ENCODE measurements at regions not wholly inside any gene's neighbourhood (a gene's known extent, or its start where the extent isn't known, plus 50 kb on each side); places are given as distances from the start of the nearest gene placed in this dataset.

DNA sequence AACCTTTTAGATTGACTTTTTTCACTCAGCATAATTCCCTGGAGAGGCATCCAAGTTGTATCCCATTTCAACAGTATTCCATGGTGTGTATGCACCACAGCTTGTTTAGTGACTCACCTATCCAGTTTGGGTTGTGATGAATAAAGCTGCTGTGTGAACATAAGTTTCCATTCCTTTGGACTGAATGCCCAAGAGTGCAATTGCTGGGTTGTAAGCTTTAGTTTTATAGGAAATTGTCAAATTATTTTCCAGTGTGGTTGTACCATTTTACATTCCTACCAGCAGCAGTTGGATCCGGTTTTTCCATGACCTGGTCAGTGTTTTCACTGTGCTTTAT lies 60.9 kb upstream of the TMED7 start:
- DNase-seq (no peak), ATAC-seq (no peak)
- no peak overlapping the region for H3K27ac ChIP-seq
- H3K27me3 ChIP-seq: no peaks in the 10 kb centered on the region
- intact Hi-C loops (cut with DNase I): no loop called here
- H3K4me1 ChIP-seq: no peaks in the 10 kb centered on the region
- H3K36me3 ChIP-seq: no peaks in the 10 kb centered on the region
- no peaks in the 10 kb centered on the region for H3K9me3 ChIP-seq
- H3K4me3 ChIP-seq: no peak overlapping the region
- TF ChIP-seq, protein P1, sequence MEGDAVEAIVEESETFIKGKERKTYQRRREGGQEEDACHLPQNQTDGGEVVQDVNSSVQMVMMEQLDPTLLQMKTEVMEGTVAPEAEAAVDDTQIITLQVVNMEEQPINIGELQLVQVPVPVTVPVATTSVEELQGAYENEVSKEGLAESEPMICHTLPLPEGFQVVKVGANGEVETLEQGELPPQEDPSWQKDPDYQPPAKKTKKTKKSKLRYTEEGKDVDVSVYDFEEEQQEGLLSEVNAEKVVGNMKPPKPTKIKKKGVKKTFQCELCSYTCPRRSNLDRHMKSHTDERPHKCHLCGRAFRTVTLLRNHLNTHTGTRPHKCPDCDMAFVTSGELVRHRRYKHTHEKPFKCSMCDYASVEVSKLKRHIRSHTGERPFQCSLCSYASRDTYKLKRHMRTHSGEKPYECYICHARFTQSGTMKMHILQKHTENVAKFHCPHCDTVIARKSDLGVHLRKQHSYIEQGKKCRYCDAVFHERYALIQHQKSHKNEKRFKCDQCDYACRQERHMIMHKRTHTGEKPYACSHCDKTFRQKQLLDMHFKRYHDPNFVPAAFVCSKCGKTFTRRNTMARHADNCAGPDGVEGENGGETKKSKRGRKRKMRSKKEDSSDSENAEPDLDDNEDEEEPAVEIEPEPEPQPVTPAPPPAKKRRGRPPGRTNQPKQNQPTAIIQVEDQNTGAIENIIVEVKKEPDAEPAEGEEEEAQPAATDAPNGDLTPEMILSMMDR (IDR thresholded peaks at IDR 0.05): no peak

DNA sequence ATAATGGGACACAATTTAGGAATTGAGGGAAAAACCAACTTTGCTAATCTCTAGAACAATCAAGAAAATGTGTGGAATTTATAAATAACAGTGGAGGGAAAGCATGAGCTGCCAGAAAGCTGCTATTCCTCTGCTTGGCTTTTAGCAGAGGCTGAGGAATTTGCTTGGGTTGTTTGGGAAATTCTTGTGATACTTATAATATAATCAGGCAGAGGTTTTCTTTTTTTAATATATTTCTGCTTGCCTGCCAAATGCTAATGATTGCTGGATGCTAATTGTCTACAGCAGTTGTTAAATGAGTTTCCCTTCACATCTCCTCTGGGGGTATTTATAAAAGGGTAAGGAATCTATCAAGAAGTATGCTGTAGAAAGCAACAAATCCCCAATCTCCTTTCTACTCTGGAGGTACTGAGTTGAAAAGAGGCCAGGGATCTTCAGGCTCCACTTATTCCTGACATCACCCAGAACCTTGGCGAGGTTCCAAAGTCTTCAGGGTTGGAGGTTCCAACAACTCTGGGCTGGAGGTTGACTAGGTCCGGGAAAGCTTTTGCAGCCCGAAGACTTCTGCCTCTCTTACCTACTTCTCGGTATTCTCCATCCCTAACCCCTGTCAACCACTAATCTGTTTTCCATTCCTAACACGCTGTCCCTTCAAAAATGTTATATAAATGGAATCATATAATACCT lies 60.4 kb upstream of the TMED7 start:
- intact Hi-C loops (cut with DNase I): no loop called here
- H3K27me3 ChIP-seq: no peaks in the 10 kb centered on the region
- TF ChIP-seq, protein P1 (IDR thresholded peaks at IDR 0.05): no peak
- no peak overlapping the region for H3K4me3 ChIP-seq
- H3K4me1 ChIP-seq: no peaks in the 10 kb centered on the region
- ATAC-seq (no peak), DNase-seq (no peak)
- H3K9me3 ChIP-seq: no peaks in the 10 kb centered on the region
- H3K27ac ChIP-seq: no peak overlapping the region
- no peaks in the 10 kb centered on the region for H3K36me3 ChIP-seq

DNA sequence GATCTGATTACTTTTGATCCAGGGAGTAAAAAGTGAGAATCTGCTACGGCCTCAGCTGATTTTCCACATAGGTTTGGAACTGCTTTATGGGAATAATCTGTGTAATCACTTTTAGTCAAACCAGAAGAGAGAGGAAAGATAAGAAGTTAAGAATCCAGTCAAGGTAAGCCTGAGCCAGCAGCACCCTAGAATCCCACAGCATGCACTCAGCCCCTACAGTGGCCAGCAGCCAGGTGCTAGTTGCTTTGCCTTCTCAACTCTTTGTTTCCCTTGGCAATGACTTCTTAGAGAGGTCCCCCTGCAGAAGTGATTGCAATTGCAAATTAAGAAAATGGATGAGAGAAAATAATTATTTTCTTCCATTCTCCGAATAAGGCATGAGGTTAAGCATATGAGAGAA lies 59.7 kb upstream of the TMED7 start:
- H3K4me1 ChIP-seq: no peaks in the 10 kb centered on the region

DNA sequence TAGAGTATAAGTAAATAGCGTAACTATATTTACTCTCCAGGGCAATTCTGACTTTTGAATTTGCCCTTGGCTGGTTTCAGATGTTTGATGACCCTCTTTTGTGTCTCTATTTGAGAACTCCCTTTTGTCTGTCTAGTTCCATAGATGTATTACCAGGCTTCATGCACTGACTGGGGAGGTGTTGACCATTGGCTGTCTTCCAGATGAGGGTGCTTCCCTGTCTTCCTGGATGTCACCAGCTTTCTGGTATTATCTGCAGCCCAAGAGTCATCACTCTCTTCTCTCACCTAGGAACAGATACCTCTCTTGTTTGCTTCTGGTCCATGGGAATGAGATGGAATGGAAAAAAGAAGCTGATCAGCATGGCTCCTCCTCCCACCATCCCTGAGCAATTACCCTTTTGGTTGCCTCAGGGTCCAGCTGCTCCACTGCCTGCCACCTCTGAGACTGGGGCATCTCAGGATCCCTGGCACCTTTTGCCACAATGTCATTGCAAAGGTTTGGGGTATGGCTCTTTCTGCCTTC lies 58.7 kb upstream of the TMED7 start:
- no peaks in the 10 kb centered on the region for H3K9me3 ChIP-seq
- no peaks in the 10 kb centered on the region for H3K27me3 ChIP-seq
- intact Hi-C loops (cut with DNase I): no loop called here
- H3K4me1 ChIP-seq: no peaks in the 10 kb centered on the region
- DNase-seq (no peak), ATAC-seq (no peak)
- H3K27ac ChIP-seq: no peak overlapping the region
- TF ChIP-seq, protein P1 (IDR thresholded peaks at IDR 0.05): no peak
- no peak overlapping the region for H3K4me3 ChIP-seq
- no peaks in the 10 kb centered on the region for H3K36me3 ChIP-seq

More for the DNA sequence above, 59.7 kb upstream of the TMED7 start:
- DNase-seq (no peak), ATAC-seq (no peak)
- TF ChIP-seq, protein P1 (IDR thresholded peaks at IDR 0.05): no peak
- Histone ChIP-seq H3K4me3 (no peak overlapping the region), H3K36me3 (no peaks in the 10 kb centered on the region), H3K27me3 (no peaks in the 10 kb centered on the region), H3K9me3 (no peaks in the 10 kb centered on the region), H3K27ac (no peak overlapping the region)
- intact Hi-C loops (cut with DNase I): no loop called here

DNA sequence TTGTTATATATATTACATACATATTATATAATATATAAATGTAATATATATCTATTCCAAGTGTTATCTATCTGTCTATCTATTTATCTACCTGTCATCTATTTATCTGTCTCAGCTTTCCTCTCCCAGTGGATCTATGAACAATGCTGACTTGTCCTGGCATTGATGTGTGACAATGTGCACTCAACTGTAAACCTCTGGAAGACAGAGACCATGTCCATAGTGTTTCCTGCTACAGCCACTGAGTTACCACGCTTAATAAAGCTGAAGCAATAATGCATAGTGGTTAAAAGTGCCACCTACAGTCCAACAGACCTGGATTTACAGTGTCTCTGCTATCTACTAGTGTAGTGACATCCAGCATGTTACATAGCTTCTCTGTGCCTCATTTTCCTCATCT lies 57.2 kb upstream of the TMED7 start:
- Histone ChIP-seq H3K27me3 (no peaks in the 10 kb centered on the region), H3K27ac (no peak overlapping the region), H3K36me3 (no peaks in the 10 kb centered on the region), H3K4me1 (no peaks in the 10 kb centered on the region), H3K4me3 (no peak overlapping the region), H3K9me3 (no peaks in the 10 kb centered on the region)
- no peak for DNase-seq
- ATAC-seq: no peak
- intact Hi-C loops (cut with DNase I): no loop called here
- TF ChIP-seq, protein P1 (IDR thresholded peaks at IDR 0.05): no peak

Measured in upper lobe of right lung (tissue), 1 donor.